SK-N-SH (cell line): ENCODE measurements at regions not wholly inside any gene's neighbourhood (a gene's known extent, or its start where the extent isn't known, plus 50 kb on each side); places are given as distances from the start of the nearest gene placed in this dataset.

ENCODE experiments used
- CTCF ChIA-PET: fragments of 300-600, 350-600 bp; formaldehyde crosslinking; extraction: SDS; loops from one replicate; lab custom pipeline; 2021; lab: Yijun Ruan, JAX
- POLR2A ChIA-PET: fragments of 350-600 bp; sonication (Branson Sonifier 250); formaldehyde crosslinking; extraction: SDS; loops from one replicate; lab custom pipeline; 2020; ENCODE audit warnings: antibody characterized with exemption, inconsistent platforms; lab: Yijun Ruan, JAX
- DNase-seq: peaks from one replicate; pipeline ENCODE4 v3.0.0; 2012
- H2AFZ ChIP-seq: fragments of 200-600 bp; sonication (generic); 2 replicates; pipeline ENCODE4 v1.8.1; 2016; ENCODE audit warnings: antibody characterized with exemption, mild to moderate bottlenecking, low read depth
- H3F3A ChIP-seq: fragments of 200-600 bp; sonication (generic); replicated peaks from 2 replicates; pipeline ENCODE3; 2016; ENCODE audit warnings: antibody characterized with exemption, mild to moderate bottlenecking; ENCODE audit not compliant: insufficient read depth
- H3K27ac ChIP-seq, 2 experiments: fragments of 200-500 bp in 1 of 2; fragments of 200-600 bp in 1 of 2; sonication (Bioruptor generic) in 1 of 2; sonication (generic), shearing (Covaris generic) in 1 of 2; 2 replicates each; pipeline versions ENCODE4 v1.5.1 to v1.6.1; 2014 to 2016; ENCODE audit warnings: low read depth in 2 of 2, inconsistent platforms in 1 of 2, low read length in 1 of 2, mild to moderate bottlenecking in 1 of 2, mixed read lengths in 1 of 2
- H3K27me3 ChIP-seq: fragments of 200-600 bp; sonication (generic), shearing (Covaris generic); 2 replicates; pipeline ENCODE4 v1.6.1; 2016; ENCODE audit warnings: mixed run types; ENCODE audit not compliant: insufficient read depth
- H3K36me3 ChIP-seq, 2 experiments: fragments of 200-500 bp in 1 of 2; fragments of 200-600 bp in 1 of 2; sonication (Bioruptor generic) in 1 of 2; sonication (generic) in 1 of 2; replicated peaks in 1 of 2; 2 replicates each; pipeline versions ENCODE3 to v1.5.1; 2014 to 2016; ENCODE audit warnings: low read length in 1 of 2, mild to moderate bottlenecking in 1 of 2; ENCODE audit not compliant: insufficient read depth in 2 of 2, control insufficient read depth in 1 of 2
- H3K4me1 ChIP-seq, 2 experiments: fragments of 200-500 bp in 1 of 2; fragments of 200-600 bp in 1 of 2; sonication (Bioruptor generic) in 1 of 2; sonication (generic), shearing (Covaris generic) in 1 of 2; 2 replicates each; pipeline versions ENCODE4 v1.5.1 to v1.6.1; 2014 to 2016; ENCODE audit warnings: low read depth in 1 of 2, low read length in 1 of 2, mixed run types in 1 of 2; ENCODE audit not compliant: insufficient read depth in 2 of 2, control insufficient read depth in 1 of 2
- H3K4me2 ChIP-seq: fragments of 200-600 bp; sonication (generic), shearing (Covaris generic); 2 replicates; pipeline ENCODE4 v1.6.1; 2017; ENCODE audit warnings: mixed run types
- H3K4me3 ChIP-seq, 2 experiments: fragments of 200-500 bp in 1 of 2; fragments of 200-600 bp in 1 of 2; sonication (Bioruptor generic) in 1 of 2; sonication (generic), shearing (Covaris generic) in 1 of 2; 2 replicates each; pipeline versions ENCODE4 v1.5.1 to v1.8.1; 2014 to 2016; ENCODE audit warnings: low read depth in 2 of 2, inconsistent platforms in 1 of 2, low read length in 1 of 2, mild to moderate bottlenecking in 1 of 2, mixed read lengths in 1 of 2, moderate library complexity in 1 of 2
- H3K79me2 ChIP-seq: fragments of 200-600 bp; sonication (generic); 2 replicates; pipeline ENCODE4 v1.8.1; 2017; ENCODE audit warnings: mild to moderate bottlenecking; ENCODE audit not compliant: insufficient read depth
- H3K9ac ChIP-seq: fragments of 200-600 bp; sonication (generic); 2 replicates; pipeline ENCODE4 v1.6.1; 2017; ENCODE audit warnings: mixed run types
- H3K9me2 ChIP-seq: fragments of 200-600 bp; sonication (generic); 2 replicates; pipeline ENCODE4 v1.6.1; 2017; ENCODE audit warnings: mixed run types
- H3K9me3 ChIP-seq: fragments of 200-600 bp; sonication (generic); 2 replicates; pipeline ENCODE4 v1.6.1; 2017; ENCODE audit warnings: mixed run types, mild to moderate bottlenecking, moderate library complexity
- H4K20me1 ChIP-seq: fragments of 200-600 bp; sonication (generic); 2 replicates; pipeline ENCODE4 v1.6.1; 2017; ENCODE audit warnings: mild to moderate bottlenecking, mixed run types; ENCODE audit not compliant: insufficient read depth
- ELF1 ChIP-seq: IDR thresholded peaks from 2 replicates; pipeline ENCODE4 v1.4.0; 2012
- EP300 ChIP-seq, 2 experiments: IDR thresholded peaks; 2 replicates each; pipeline versions ENCODE4 v1.4.0 to v1.6.1; 2012; ENCODE audit warnings: borderline replicate concordance in 1 of 2, low read depth in 1 of 2, low read length in 1 of 2
- FOSL2 ChIP-seq: IDR thresholded peaks from 2 replicates; pipeline ENCODE4 v1.4.0; 2012; ENCODE audit warnings: low read depth, mild to moderate bottlenecking, moderate library complexity, borderline replicate concordance
- FOXM1 ChIP-seq: IDR thresholded peaks from 2 replicates; pipeline ENCODE4 v1.4.0; 2012; ENCODE audit warnings: low read depth, mild to moderate bottlenecking
- MEF2A ChIP-seq: IDR thresholded peaks from 2 replicates; pipeline ENCODE4 v1.4.0; 2012; ENCODE audit warnings: low read depth, borderline replicate concordance
- MXI1 ChIP-seq: IDR thresholded peaks from 2 replicates; pipeline ENCODE4 v1.6.1; 2012; ENCODE audit warnings: mild to moderate bottlenecking, low read depth, low read length, improper control_type of control experiment
- RAD21 ChIP-seq: IDR thresholded peaks from 2 replicates; pipeline ENCODE4 v1.6.1; 2012; ENCODE audit warnings: mild to moderate bottlenecking, low read length
- RFX5 ChIP-seq: IDR thresholded peaks from 2 replicates; pipeline ENCODE4 v1.6.1; 2012; ENCODE audit warnings: mild to moderate bottlenecking, improper control_type of control experiment, low read length
- RXRA ChIP-seq: IDR thresholded peaks from 2 replicates; pipeline ENCODE4 v1.4.0; 2012; ENCODE audit warnings: low read depth, mild to moderate bottlenecking, borderline replicate concordance
- SIN3A ChIP-seq: IDR thresholded peaks from 2 replicates; pipeline ENCODE4 v1.6.1; 2012; ENCODE audit warnings: low read depth, mild to moderate bottlenecking, low read length, moderate library complexity, borderline replicate concordance
- SMC3 ChIP-seq: IDR thresholded peaks from 2 replicates; pipeline ENCODE4 v1.6.1; 2012; ENCODE audit warnings: low read depth, low read length, improper control_type of control experiment
- TCF12 ChIP-seq: IDR thresholded peaks from 2 replicates; pipeline ENCODE4 v1.4.0; 2012
- TEAD4 ChIP-seq: IDR thresholded peaks from 2 replicates; pipeline ENCODE4 v1.4.0; 2012; ENCODE audit warnings: mild to moderate bottlenecking, borderline replicate concordance; ENCODE audit not compliant: insufficient read depth
- YY1 ChIP-seq: IDR thresholded peaks from 2 replicates; pipeline ENCODE4 v1.4.0; 2012; ENCODE audit warnings: low read depth, mild to moderate bottlenecking
- WGBS: methylation state at CpG from one replicate; pipeline ENCODE4 v1.1.6; 2017; ENCODE audit warnings: low lambda C conversion rate; 5-methylcytosine and 5-hydroxymethylcytosine counted together
- TF ChIP-seq, protein P1 (sequence below): IDR thresholded peaks from 2 replicates; pipeline ENCODE4 v1.4.0; 2012; ENCODE audit warnings: low read depth, borderline replicate concordance
- TF ChIP-seq, protein P2 (sequence below): fragments of 150-350 bp; IDR thresholded peaks from 2 replicates; pipeline ENCODE4 v1.6.1; 2017; ENCODE audit warnings: antibody characterized with exemption, low read length, low read depth, borderline replicate concordance
- TF ChIP-seq, protein P3 (sequence below): fragments of 200-600 bp; sonication (generic); IDR thresholded peaks from 2 replicates; pipeline ENCODE4 v1.6.1; 2017; ENCODE audit warnings: antibody characterized with exemption, mild to moderate bottlenecking, moderate library complexity
- TF ChIP-seq, protein P4 (sequence below): IDR thresholded peaks from 2 replicates; pipeline ENCODE4 v1.4.0; 2012; ENCODE audit warnings: low read depth
- TF ChIP-seq, protein P5 (sequence below): IDR thresholded peaks from 2 replicates; pipeline ENCODE4 v1.4.0; 2012; ENCODE audit warnings: low read depth, borderline replicate concordance

DNA sequence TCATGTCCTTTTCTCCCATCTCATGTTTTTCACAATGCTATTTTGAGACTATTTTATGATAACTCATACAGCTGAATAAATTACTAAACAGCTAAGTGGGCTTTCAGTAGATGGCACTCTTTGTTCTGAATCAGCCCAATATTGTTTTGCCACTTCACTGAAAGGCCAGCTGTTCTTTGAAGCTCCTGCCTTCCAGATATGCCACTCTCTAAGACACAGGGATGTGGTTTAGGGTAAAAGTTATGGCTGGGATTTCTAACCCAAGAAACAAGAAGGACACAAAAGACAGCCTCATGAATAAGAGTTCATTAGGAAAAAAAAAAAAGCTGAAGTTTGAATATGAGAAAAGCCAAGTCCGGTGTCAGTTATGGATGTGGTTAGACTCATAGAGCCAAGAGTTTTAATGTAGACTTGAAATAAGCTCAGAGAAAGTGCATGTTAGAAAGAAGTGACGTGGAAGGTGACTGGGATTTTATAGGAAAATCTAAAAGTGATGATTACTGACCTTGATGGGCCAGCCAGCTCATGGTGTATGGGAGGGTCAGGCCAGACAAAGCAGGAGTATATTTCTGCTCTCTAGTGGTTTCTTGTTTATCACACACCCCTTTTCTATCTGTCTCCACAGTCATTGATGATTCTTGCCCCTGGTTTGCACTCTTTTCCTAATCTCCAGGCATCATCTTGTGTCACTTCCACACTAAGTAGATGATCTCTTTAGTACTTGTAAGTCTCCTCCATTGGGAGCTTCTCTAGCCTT lies 488.5 kb downstream of the NR2F1-AS1 start:
- H3K4me2 ChIP-seq: no peak overlapping the region
- TF ChIP-seq RAD21: peak; percentile 74
- peak; percentile 67 for TF ChIP-seq SMC3
- TF ChIP-seq, protein P1, sequence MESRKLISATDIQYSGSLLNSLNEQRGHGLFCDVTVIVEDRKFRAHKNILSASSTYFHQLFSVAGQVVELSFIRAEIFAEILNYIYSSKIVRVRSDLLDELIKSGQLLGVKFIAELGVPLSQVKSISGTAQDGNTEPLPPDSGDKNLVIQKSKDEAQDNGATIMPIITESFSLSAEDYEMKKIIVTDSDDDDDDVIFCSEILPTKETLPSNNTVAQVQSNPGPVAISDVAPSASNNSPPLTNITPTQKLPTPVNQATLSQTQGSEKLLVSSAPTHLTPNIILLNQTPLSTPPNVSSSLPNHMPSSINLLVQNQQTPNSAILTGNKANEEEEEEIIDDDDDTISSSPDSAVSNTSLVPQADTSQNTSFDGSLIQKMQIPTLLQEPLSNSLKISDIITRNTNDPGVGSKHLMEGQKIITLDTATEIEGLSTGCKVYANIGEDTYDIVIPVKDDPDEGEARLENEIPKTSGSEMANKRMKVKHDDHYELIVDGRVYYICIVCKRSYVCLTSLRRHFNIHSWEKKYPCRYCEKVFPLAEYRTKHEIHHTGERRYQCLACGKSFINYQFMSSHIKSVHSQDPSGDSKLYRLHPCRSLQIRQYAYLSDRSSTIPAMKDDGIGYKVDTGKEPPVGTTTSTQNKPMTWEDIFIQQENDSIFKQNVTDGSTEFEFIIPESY: no peak
- TF ChIP-seq SIN3A: no peak
- peak; percentile 24; the same call in 1 of the 2 replicates for TF ChIP-seq TCF12
- no peak for TF ChIP-seq RFX5
- no peak for TF ChIP-seq MXI1
- TF ChIP-seq ELF1: no peak
- no peak for TF ChIP-seq MEF2A
- no peak for TF ChIP-seq EP300 (IDR thresholded peaks at IDR 0.05; ENCODE audit: borderline replicate concordance in 1 of 2, low read depth in 1 of 2, low read length in 1 of 2)
- TF ChIP-seq, protein P2, sequence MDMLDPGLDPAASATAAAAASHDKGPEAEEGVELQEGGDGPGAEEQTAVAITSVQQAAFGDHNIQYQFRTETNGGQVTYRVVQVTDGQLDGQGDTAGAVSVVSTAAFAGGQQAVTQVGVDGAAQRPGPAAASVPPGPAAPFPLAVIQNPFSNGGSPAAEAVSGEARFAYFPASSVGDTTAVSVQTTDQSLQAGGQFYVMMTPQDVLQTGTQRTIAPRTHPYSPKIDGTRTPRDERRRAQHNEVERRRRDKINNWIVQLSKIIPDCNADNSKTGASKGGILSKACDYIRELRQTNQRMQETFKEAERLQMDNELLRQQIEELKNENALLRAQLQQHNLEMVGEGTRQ: no peak
- TF ChIP-seq, protein P3, sequence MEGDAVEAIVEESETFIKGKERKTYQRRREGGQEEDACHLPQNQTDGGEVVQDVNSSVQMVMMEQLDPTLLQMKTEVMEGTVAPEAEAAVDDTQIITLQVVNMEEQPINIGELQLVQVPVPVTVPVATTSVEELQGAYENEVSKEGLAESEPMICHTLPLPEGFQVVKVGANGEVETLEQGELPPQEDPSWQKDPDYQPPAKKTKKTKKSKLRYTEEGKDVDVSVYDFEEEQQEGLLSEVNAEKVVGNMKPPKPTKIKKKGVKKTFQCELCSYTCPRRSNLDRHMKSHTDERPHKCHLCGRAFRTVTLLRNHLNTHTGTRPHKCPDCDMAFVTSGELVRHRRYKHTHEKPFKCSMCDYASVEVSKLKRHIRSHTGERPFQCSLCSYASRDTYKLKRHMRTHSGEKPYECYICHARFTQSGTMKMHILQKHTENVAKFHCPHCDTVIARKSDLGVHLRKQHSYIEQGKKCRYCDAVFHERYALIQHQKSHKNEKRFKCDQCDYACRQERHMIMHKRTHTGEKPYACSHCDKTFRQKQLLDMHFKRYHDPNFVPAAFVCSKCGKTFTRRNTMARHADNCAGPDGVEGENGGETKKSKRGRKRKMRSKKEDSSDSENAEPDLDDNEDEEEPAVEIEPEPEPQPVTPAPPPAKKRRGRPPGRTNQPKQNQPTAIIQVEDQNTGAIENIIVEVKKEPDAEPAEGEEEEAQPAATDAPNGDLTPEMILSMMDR: peak; percentile 55
- TF ChIP-seq, all 33 proteins: peak for 4
- H3K27me3 ChIP-seq: no peaks in the 10 kb centered on the region
- ChIA-PET CTCF (interaction anchor here (0.9 to 1.2 kb wide), 2 partner anchors 181 to 401 kb away, joined by 3 read pairs; no protein-coding TSS in a partner anchor), POLR2A (no interaction called here)
- 87% methylated on average over 2 of the region's 2 CpGs for WGBS
- DNase-seq: no peak
- no peaks in the 10 kb centered on the region for H3K9me3 ChIP-seq
- no peak overlapping the region for H3K4me3 ChIP-seq
- no peak overlapping the region for H3K27ac ChIP-seq
- H3F3A ChIP-seq: peaks cover 4% of the 10 kb centered on the region
- no peaks in the 10 kb centered on the region for H3K79me2 ChIP-seq
- H3K9ac ChIP-seq: no peak overlapping the region
- no peak overlapping the region for H2AFZ ChIP-seq
- H4K20me1 ChIP-seq: no peaks in the 10 kb centered on the region
- H3K9me2 ChIP-seq: no peaks in the 10 kb centered on the region
- peaks cover 0 to 2% of the 10 kb centered on the region in 2 experiments; a peak in 2 of 4 replicates for H3K4me1 ChIP-seq
- H3K36me3 ChIP-seq: no peaks in the 10 kb centered on the region

DNA sequence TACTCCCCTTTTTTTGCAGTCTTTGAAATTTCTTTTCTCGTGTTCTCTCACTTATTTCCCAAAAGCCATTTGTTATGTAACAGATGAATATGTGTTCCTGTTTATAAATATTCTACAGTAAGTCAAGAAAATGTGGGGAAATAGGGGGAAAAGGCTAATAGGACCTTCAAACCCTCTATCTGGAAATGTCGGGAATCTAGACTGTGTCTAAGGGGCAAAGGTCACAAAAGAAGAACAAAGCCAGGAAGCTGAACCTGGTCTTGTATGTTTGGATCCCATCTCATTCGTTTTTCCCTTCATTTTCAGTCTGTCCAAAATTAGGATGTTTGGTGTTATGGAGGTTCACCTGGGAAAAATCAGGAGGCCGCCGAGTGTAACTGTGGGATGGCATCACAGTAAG lies 490.3 kb downstream of the NR2F1-AS1 start:
- ChIA-PET CTCF (interaction anchor here (0.7 kb wide), 1 partner anchor 66 kb away, joined by 3 read pairs; no protein-coding TSS in a partner anchor), POLR2A (no interaction called here)
- Histone ChIP-seq H3F3A (peaks cover 4% of the 10 kb centered on the region), H4K20me1 (no peaks in the 10 kb centered on the region), H3K4me1 (peaks cover 0 to 2% of the 10 kb centered on the region in 2 experiments; a peak in 2 of 4 replicates), H3K4me3 (no peak overlapping the region), H3K9me3 (no peaks in the 10 kb centered on the region), H3K27ac (no peak overlapping the region), H3K36me3 (no peaks in the 10 kb centered on the region), H3K4me2 (no peak overlapping the region), H3K9ac (no peak overlapping the region), H3K79me2 (no peaks in the 10 kb centered on the region), H3K27me3 (no peaks in the 10 kb centered on the region), H2AFZ (no peak overlapping the region), H3K9me2 (no peaks in the 10 kb centered on the region)
- WGBS: 89% methylated on average over 5 of the region's 5 CpGs
- no peak for DNase-seq
- TF ChIP-seq, protein P4, sequence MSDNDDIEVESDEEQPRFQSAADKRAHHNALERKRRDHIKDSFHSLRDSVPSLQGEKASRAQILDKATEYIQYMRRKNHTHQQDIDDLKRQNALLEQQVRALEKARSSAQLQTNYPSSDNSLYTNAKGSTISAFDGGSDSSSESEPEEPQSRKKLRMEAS: no peak
- no peak for TF ChIP-seq RFX5
- TF ChIP-seq TEAD4: no peak
- TF ChIP-seq, protein P2: no peak
- TF ChIP-seq FOSL2: no peak
- TF ChIP-seq YY1: no peak
- TF ChIP-seq RXRA: no peak
- no peak for TF ChIP-seq SIN3A
- TF ChIP-seq EP300 (IDR thresholded peaks at IDR 0.05; ENCODE audit: borderline replicate concordance in 1 of 2, low read depth in 1 of 2, low read length in 1 of 2): no peak
- TF ChIP-seq FOXM1: no peak
- TF ChIP-seq, protein P5, sequence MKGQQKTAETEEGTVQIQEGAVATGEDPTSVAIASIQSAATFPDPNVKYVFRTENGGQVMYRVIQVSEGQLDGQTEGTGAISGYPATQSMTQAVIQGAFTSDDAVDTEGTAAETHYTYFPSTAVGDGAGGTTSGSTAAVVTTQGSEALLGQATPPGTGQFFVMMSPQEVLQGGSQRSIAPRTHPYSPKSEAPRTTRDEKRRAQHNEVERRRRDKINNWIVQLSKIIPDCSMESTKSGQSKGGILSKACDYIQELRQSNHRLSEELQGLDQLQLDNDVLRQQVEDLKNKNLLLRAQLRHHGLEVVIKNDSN: no peak
